ENCODE measurements at regions not wholly inside any gene's neighbourhood (a gene's known extent, or its start where the extent isn't known, plus 50 kb on each side); places are given as distances from the start of the nearest gene placed in this dataset.
"Not testable (repeated sequence)": the region's sequence is repeated elsewhere in the genome, so short reads cannot be mapped to it uniquely, and the experiment has no call there.

DNA sequence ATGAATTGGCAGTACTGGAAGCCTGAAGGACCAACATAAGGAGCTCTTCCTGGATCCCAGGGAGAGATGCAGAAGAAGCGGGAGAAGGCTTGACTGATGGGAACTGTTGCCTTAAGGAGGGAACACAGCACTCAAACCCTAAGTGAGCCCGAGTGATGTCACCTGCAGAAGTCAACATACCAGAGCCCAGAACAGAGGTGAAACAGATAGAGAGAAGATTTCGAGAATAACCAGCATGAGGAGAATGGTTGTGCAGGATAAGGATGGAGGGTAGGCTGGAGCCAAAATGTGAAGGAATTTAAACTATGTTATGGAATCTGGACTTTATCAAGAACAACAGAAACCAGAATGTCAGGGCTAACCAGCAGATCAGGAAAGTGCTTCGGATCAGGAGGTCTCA lies 463.1 kb upstream of the DDX18 start:
- no peaks in the 10 kb centered on the region for H3K4me1 Mint-ChIP-seq (ENCODE audit: unreplicated experiment)
- peaks cover 37% of the 10 kb centered on the region for H3K9me3 Mint-ChIP-seq (ENCODE audit: unreplicated experiment)
- no peak for DNase-seq (ENCODE audit: extremely low spot score, unreplicated experiment)
- H3K36me3 Mint-ChIP-seq (ENCODE audit: unreplicated experiment), result no peaks in the 10 kb centered on the region
- no peak for TF ChIP-seq CTCF (IDR thresholded peaks at IDR 0.05)
- no peak overlapping the region for H3K4me3 Mint-ChIP-seq (ENCODE audit: unreplicated experiment)
- no peak overlapping the region for H3K27ac Mint-ChIP-seq (ENCODE audit: unreplicated experiment)
- H3K27me3 Mint-ChIP-seq (ENCODE audit: unreplicated experiment), result no peaks in the 10 kb centered on the region

DNA sequence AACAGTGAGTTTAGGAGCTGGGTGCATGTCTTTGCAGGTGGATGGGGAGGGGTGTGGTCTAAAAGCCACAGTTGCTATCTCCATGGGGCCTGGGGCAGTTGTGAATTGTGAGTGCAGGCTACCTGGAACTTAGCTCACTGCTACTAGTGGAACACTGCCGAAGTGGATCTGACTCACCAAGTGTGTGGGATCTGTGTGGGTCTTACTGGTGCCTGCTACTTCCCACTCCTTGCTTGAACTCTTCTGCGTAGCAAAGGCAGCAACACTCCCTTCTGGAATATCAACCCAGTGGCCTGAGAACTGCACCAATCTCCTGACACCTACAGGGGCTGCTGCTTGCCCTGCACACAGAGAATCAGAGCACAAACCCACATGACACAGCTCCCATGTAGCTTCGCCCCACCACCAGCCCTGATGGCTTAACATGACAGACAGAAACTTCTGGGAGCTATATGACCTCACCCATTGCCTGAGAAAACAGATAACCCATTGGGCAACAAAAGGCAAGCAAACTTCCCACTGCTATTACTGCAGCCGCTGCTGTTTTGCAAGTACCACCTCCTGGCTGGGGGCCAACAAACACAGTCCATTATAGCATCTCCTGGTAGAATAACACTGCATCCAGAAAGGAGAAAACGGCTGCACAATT lies 455.1 kb upstream of the DDX18 start:
- Mint-ChIP-seq H3K4me3 (ENCODE audit: unreplicated experiment) (no peak overlapping the region), H3K27me3 (ENCODE audit: unreplicated experiment) (no peaks in the 10 kb centered on the region), H3K36me3 (ENCODE audit: unreplicated experiment) (no peaks in the 10 kb centered on the region), H3K4me1 (ENCODE audit: unreplicated experiment) (no peaks in the 10 kb centered on the region), H3K9me3 (ENCODE audit: unreplicated experiment) (peaks cover 31% of the 10 kb centered on the region), H3K27ac (ENCODE audit: unreplicated experiment) (no peak overlapping the region)
- TF ChIP-seq CTCF (IDR thresholded peaks at IDR 0.05), result no peak
- no peak for DNase-seq (ENCODE audit: extremely low spot score, unreplicated experiment)

DNA sequence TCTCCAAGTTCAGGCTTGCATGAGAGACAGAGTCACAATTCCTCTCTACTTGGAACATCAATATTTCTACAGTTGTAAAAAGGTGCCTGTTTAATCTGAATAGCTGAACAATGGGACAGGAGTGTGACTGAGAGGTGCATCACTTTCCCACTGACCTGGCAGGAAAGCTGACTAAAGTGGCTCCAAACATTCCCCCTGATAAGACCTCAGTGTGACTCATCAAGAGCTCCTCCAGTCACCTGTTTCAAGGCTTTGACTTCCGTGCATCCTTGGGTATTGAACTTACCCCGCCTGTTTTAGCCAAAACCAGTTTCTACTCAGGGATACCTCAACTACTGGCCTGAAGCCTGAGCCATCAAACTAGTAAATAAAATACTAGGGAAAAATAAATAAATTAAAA lies 453.9 kb upstream of the DDX18 start:
- no peaks in the 10 kb centered on the region for H3K27me3 Mint-ChIP-seq (ENCODE audit: unreplicated experiment)
- no peak overlapping the region for H3K27ac Mint-ChIP-seq (ENCODE audit: unreplicated experiment)
- DNase-seq (ENCODE audit: extremely low spot score, unreplicated experiment), result no peak
- H3K4me1 Mint-ChIP-seq (ENCODE audit: unreplicated experiment), result no peaks in the 10 kb centered on the region
- H3K9me3 Mint-ChIP-seq (ENCODE audit: unreplicated experiment), result peaks cover 31% of the 10 kb centered on the region
- H3K4me3 Mint-ChIP-seq (ENCODE audit: unreplicated experiment), result no peak overlapping the region
- no peaks in the 10 kb centered on the region for H3K36me3 Mint-ChIP-seq (ENCODE audit: unreplicated experiment)
- TF ChIP-seq CTCF (IDR thresholded peaks at IDR 0.05), result no peak

GRCh38 chr2:117378653-117379052 lies 435.8 kb upstream of the DDX18 start:
- H3K27me3 Mint-ChIP-seq (ENCODE audit: unreplicated experiment), result no peaks in the 10 kb centered on the region

GRCh38 chr2:117379928-117380327 lies 434.6 kb upstream of the DDX18 start:
- TF ChIP-seq CTCF (IDR thresholded peaks at IDR 0.05), result no peak
- Mint-ChIP-seq H3K4me1 (ENCODE audit: unreplicated experiment) (no peaks in the 10 kb centered on the region), H3K9me3 (ENCODE audit: unreplicated experiment) (peaks cover 1% of the 10 kb centered on the region), H3K27ac (ENCODE audit: unreplicated experiment) (no peak overlapping the region), H3K27me3 (ENCODE audit: unreplicated experiment) (no peaks in the 10 kb centered on the region), H3K36me3 (ENCODE audit: unreplicated experiment) (no peaks in the 10 kb centered on the region), H3K4me3 (ENCODE audit: unreplicated experiment) (no peak overlapping the region)
- no peak for DNase-seq (ENCODE audit: extremely low spot score, unreplicated experiment)

More at GRCh38 chr2:117378653-117379052, 435.8 kb upstream of the DDX18 start:
- peaks cover 1% of the 10 kb centered on the region for H3K9me3 Mint-ChIP-seq (ENCODE audit: unreplicated experiment)
- no peaks in the 10 kb centered on the region for H3K36me3 Mint-ChIP-seq (ENCODE audit: unreplicated experiment)
- H3K4me3 Mint-ChIP-seq (ENCODE audit: unreplicated experiment), result no peak overlapping the region
- H3K27ac Mint-ChIP-seq (ENCODE audit: unreplicated experiment), result no peak overlapping the region
- no peak for DNase-seq (ENCODE audit: extremely low spot score, unreplicated experiment)
- no peak for TF ChIP-seq CTCF (IDR thresholded peaks at IDR 0.05)
- H3K4me1 Mint-ChIP-seq (ENCODE audit: unreplicated experiment), result no peaks in the 10 kb centered on the region

DNA sequence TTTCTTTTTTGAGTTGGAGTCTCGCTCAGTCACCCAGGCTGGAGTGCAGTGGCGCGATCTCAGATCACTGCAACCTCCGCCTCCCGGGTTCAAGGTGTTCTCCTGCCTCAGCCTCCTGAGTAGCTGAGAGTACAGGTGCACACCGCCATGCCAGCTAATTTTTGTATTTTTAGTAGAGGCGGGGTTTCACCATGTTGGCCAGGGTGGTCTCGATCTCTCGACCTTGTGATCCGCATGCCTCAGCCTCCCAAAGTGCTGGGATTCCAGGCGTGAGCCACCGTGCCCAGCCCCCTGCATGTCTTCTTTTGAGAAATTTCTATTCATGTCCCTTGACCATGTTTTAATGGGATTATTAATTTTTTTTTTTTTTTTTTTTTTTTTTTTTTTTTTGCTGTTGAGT lies 430.5 kb upstream of the DDX18 start:
- DNase-seq (ENCODE audit: extremely low spot score, unreplicated experiment); H3K27me3 Mint-ChIP-seq (ENCODE audit: unreplicated experiment); H3K4me1 Mint-ChIP-seq (ENCODE audit: unreplicated experiment); H3K4me3 Mint-ChIP-seq (ENCODE audit: unreplicated experiment); H3K27ac Mint-ChIP-seq (ENCODE audit: unreplicated experiment); H3K36me3 Mint-ChIP-seq (ENCODE audit: unreplicated experiment): not testable (repeated sequence)
- H3K9me3 Mint-ChIP-seq (ENCODE audit: unreplicated experiment), result peaks cover 23% of the 10 kb centered on the region
